Body of pancreas (tissue), 4 donors: ENCODE measurements at regions not wholly inside any gene's neighbourhood (a gene's known extent, or its start where the extent isn't known, plus 50 kb on each side); places are given as distances from the start of the nearest gene placed in this dataset.
A peak's percentile ranks its signal among the peaks of the same experiment; 100 is the strongest.

Source experiments
- ATAC-seq: fragments of 150-250 bp; one replicate; pipeline ENCODE4 v1.9.1; 2016
- DNase-seq, 4 donors: peaks; one replicate each; pipeline ENCODE4 v3.0.0-alpha.2; 2019
- H3K27ac ChIP-seq, 4 donors: fragments of 200-600 bp; sonication (generic); 1 replicate in 3 of 4; 2 replicates in 1 of 4; pipeline versions ENCODE4 v1.5.1 to v1.6.1; 2016 to 2019; ENCODE audit warnings: mild to moderate bottlenecking in 1 of 4, mixed read lengths in 1 of 4, moderate library complexity in 1 of 4
- H3K27me3 ChIP-seq, 2 donors: fragments of 200-600 bp; sonication (generic); one replicate each; pipeline ENCODE4 v1.6.0; 2016; ENCODE audit warnings: mild to moderate bottlenecking in 1 of 2
- H3K36me3 ChIP-seq, 2 donors: fragments of 200-600 bp; sonication (generic); replicated peaks in 1 of 2; 2 replicates each; pipeline ENCODE4 v1.5.1; 2016; ENCODE audit warnings: low read depth in 2 of 2; ENCODE audit not compliant: insufficient read depth in 1 of 2
- H3K4me1 ChIP-seq: fragments of 200-600 bp; sonication (generic); one replicate; pipeline ENCODE4 v1.6.0; 2016
- H3K4me3 ChIP-seq, 2 donors: fragments of 200-600 bp; sonication (generic); 1 replicate in 1 of 2; 2 replicates in 1 of 2; pipeline ENCODE4 v1.5.1; 2016 to 2019
- H3K9me3 ChIP-seq, 3 donors: fragments of 200-600 bp; sonication (generic); 1 replicate in 2 of 3; 2 replicates in 1 of 3; pipeline ENCODE4 v1.5.1; 2016
- CTCF ChIP-seq, 7 experiments: fragments of 450-650 bp in 4 of 7; fragments of 200-600 bp in 3 of 7; sonication (generic) in 3 of 7; IDR thresholded peaks; one replicate each; pipeline ENCODE4 v1.5.1; 2016 to 2019; ENCODE audit warnings: antibody characterized with exemption in 7 of 7
- POLR2A ChIP-seq, 3 donors: fragments of 450-650 bp; IDR thresholded peaks; one replicate each; pipeline ENCODE4 v1.6.1; 2016; ENCODE audit warnings: antibody characterized with exemption in 3 of 3, mild to moderate bottlenecking in 2 of 3
- WGBS, 2 donors: methylation state at CpG; one replicate each; pipeline ENCODE4 v1.1.5; 2017; 5-methylcytosine and 5-hydroxymethylcytosine counted together
- intact Hi-C: fragments of 100-400 bp; cut with DNase I; formaldehyde crosslinking; loops from one replicate; pipeline ENCODE4 v1.15.1; 2023

GRCh38 chr20:10943686-10944265 is 270.0 kb upstream of the JAG1 start:
- ATAC-seq (no peak), DNase-seq (no peak)
- Histone ChIP-seq H3K27me3 (no peaks in the 10 kb centered on the region), H3K27ac (no peak overlapping the region), H3K4me1 (peaks cover 9% of the 10 kb centered on the region), H3K4me3 (no peak overlapping the region), H3K9me3 (no peaks in the 10 kb centered on the region), H3K36me3 (no peaks in the 10 kb centered on the region)
- intact Hi-C loops: no loop called here
- TF ChIP-seq POLR2A (IDR thresholded peaks at IDR 0.05) (no peak), CTCF (IDR thresholded peaks at IDR 0.05) (no peak)
- WGBS, 2 donors: 82 to 83% methylated on average over 4 of the region's 4 CpGs

GRCh38 chr20:10946124-10946880 is 272.5 kb upstream of the JAG1 start:
- peaks cover 23% of the 10 kb centered on the region for H3K4me1 ChIP-seq
- intact Hi-C loops: no loop called here
- H3K36me3 ChIP-seq: no peaks in the 10 kb centered on the region
- ATAC-seq (no peak), DNase-seq (no peak)
- WGBS, 2 donors: 45 to 48% methylated on average over 2 of the region's 2 CpGs
- no peaks in the 10 kb centered on the region for H3K27me3 ChIP-seq
- no peak for TF ChIP-seq CTCF (IDR thresholded peaks at IDR 0.05)
- TF ChIP-seq POLR2A (IDR thresholded peaks at IDR 0.05): no peak
- no peak overlapping the region for H3K4me3 ChIP-seq
- H3K9me3 ChIP-seq: no peaks in the 10 kb centered on the region
- H3K27ac ChIP-seq: no peak overlapping the region

- DNase-seq: no peak
- no peak for TF ChIP-seq CTCF (IDR thresholded peaks at IDR 0.05)
- no peak for TF ChIP-seq POLR2A (IDR thresholded peaks at IDR 0.05)
- Histone ChIP-seq H3K9me3 (no peaks in the 10 kb centered on the region), H3K27ac (peak overlapping the region in 1 of 4 donors; percentile 6), H3K4me1 (peaks cover 23% of the 10 kb centered on the region), H3K27me3 (no peaks in the 10 kb centered on the region), H3K4me3 (no peak overlapping the region), H3K36me3 (no peaks in the 10 kb centered on the region)
- ATAC-seq: no peak
- intact Hi-C loops: no loop called here
These were observed 273.9 kb upstream of the JAG1 start for GRCh38 chr20:10947726-10948125.

DNA sequence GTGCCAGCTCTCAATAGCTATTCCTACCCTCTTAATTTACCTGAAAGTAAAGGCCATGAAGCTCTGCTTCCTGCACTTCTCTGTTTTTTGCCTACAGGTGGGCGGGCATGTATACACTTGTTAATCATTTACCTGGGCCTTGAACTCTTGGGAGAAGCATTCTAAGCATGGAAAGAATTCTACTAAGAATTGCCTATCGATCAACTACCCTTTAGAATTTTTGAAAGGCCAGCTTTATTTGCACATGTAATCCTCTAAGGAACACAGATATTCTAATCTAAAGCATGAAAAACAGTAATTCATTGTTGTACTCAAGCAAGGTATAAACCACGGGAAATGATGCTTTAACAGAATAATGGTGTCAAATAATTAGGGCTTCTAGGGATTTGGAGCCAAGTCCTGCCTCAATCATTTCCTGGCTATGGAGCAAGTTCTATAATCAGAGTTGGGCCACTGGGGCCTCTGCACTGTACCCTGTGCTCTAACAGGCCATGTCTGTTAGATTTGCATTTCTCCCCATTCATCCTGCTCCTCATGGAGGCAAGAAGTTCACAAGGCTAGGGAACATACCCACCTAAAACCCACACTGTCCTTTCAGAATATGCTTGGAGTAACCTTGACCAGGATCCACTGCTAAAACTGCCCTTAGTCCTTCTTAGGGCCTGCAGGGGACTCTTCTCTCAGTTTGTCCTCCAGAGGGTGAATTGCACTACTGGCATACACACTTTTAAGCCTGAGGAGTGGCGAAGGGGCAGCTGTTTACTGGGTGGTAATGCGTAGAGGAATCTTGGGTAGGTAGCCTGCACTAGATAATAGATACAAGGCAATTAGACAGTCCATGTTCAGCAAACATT is 276.4 kb upstream of the JAG1 start:
- WGBS, 2 donors: 44 to 47% methylated on average over 5 of the region's 5 CpGs
- DNase-seq: peak; percentile 15 to 52 (median 24)

More for the DNA sequence above, 276.4 kb upstream of the JAG1 start:
- TF ChIP-seq POLR2A (IDR thresholded peaks at IDR 0.05): no peak
- TF ChIP-seq CTCF (IDR thresholded peaks at IDR 0.05): no peak
- Histone ChIP-seq H3K27me3 (no peaks in the 10 kb centered on the region), H3K36me3 (no peaks in the 10 kb centered on the region), H3K4me1 (peaks cover 41% of the 10 kb centered on the region), H3K9me3 (no peaks in the 10 kb centered on the region), H3K27ac (peak overlapping the region in 2 of 4 donors; percentile 2 to 47), H3K4me3 (no peak overlapping the region)
- peak; percentile 60 for ATAC-seq
- intact Hi-C loops: no loop called here
